Testis (tissue), 2 donors: ENCODE measurements at regions not wholly inside any gene's neighbourhood (a gene's known extent, or its start where the extent isn't known, plus 50 kb on each side); places are given as distances from the start of the nearest gene placed in this dataset.

Source experiments
- CTCF ChIP-seq, 3 experiments: fragments of 450-650 bp in 2 of 3; fragments of 200-600 bp in 1 of 3; sonication (generic) in 1 of 3; IDR thresholded peaks; one replicate each; pipeline ENCODE4 v1.5.1; 2016 to 2019; ENCODE audit warnings: antibody characterized with exemption in 3 of 3, mild to moderate bottlenecking in 2 of 3, moderate library complexity in 1 of 3
- POLR2A ChIP-seq: fragments of 450-650 bp; IDR thresholded peaks from one replicate; pipeline ENCODE4 v1.6.1; 2017; ENCODE audit warnings: antibody characterized with exemption, mild to moderate bottlenecking, moderate library complexity

GRCh38 chr7:113299748-113300147, 181.4 kb upstream of the SMIM30 start:
- no peak for TF ChIP-seq CTCF (IDR thresholded peaks at IDR 0.05)
- no peak for TF ChIP-seq POLR2A
